HG02973 (cell line): ENCODE measurements at regions not wholly inside any gene's neighbourhood (a gene's known extent, or its start where the extent isn't known, plus 50 kb on each side); places are given as distances from the start of the nearest gene placed in this dataset.
"Not testable (repeated sequence)": the region's sequence is repeated elsewhere in the genome, so short reads cannot be mapped to it uniquely, and the experiment has no call there.

Experiments used
- ATAC-seq: cut with Tn5 transposase; IDR thresholded peaks from one replicate; pipeline ENCODE4 v1.9.1; 2021; ENCODE audit warnings: moderate library complexity; ENCODE audit not compliant: unreplicated experiment

DNA sequence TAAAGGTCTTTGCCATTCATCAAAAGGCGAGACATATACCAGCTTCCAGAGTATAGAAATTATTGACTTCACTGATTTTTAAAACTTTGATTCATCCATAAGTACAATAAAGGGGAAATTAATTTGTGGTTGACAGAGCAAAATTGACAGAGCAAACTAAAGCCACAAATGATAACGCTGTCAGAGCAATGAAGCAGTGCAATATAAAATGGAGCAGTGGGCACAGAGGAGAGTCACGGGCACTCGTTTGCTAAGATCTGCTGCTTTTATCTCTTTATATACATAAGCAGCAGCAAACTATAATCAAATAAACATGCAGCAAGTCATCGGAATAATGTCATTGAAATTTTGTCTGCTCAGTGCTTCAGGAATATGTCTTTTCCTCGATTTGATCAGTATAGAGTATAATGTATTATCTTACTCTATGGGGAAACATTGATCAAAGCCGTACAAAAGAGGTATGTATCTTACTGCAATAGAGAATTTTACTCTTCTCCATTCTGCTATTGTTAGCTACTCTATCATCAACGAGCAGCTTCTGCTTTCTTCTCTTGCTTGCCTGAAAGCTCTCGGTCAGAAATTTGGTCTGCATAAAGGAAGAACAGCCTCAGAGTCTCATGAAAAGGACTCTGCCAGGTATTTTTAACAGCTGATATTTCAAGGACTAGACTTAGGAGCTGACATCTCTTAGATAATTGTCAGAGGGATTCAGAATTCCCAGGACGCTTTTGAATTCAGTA, 546.0 kb upstream of the ARID1B start:
- no peak for ATAC-seq

DNA sequence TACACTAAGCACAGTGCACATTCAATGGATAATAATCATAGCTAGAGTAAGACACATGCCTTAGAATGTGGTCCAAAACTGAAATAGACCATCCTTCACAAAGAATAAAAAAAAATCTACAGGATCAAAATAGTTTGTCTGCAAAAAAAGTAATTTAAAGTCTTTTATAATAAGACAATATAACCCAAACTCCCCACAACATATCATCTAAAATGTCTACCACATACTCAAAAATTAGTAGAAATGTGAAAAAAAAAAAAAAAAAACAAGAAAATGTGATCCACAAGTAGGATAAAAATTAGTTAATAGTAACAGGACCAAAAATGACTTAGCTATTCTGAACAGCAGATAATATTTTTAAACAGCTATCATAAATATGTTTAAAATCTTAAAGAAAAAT, 557.2 kb upstream of the ARID1B start:
- ATAC-seq, result no peak

- no peak for ATAC-seq
Measured at GRCh38 chr6:156205678-156206077, 571.5 kb upstream of the ARID1B start.

- ATAC-seq, result no peak
Measured at GRCh38 chr6:156199182-156199581, 578.0 kb upstream of the ARID1B start.

DNA sequence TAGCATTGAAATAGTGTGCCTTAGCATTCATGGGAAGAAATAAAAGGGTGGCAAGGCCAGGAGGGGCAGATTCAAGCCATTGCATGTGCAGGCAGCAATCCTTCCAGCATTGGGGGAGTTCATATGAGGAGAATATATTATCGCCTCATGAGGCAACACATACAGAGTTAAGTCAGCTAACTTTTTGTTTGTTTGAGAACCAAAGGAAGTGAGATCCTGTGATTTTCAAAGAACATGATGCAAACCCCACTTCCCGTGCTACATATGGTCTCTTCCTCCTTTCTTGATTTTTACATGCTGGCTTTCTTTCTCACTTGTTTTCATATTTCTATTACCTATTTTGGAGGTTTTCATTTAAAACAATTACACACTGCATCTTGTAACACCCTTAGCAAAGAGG, 579.7 kb upstream of the ARID1B start:
- no peak for ATAC-seq

GRCh38 chr6:156194981-156195380, 582.2 kb upstream of the ARID1B start:
- ATAC-seq, result no peak

DNA sequence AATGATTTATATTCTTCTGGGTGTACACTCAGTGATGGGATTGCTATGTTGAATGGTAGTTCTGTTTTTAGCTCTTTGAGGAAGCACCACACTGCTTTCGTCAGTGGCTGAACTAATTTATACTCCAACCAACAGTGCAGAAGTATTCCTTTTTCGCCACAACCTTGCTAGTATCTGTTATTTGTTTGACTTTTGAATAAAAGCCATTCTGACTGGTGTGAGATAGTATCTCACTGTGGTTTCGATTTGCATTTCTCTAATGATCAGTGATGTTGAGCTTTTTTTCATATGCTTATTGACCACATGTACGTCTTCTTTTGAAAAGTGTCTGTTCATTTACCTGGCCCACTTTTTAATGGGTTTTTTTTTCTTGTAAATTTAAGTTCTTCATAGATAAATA, 583.8 kb upstream of the ARID1B start:
- no peak for ATAC-seq

- peak; percentile 71 for ATAC-seq
Measured at GRCh38 chr6:156191895-156192294, 585.3 kb upstream of the ARID1B start.

GRCh38 chr6:156191390-156191789, 585.8 kb upstream of the ARID1B start:
- not testable (repeated sequence) for ATAC-seq

DNA sequence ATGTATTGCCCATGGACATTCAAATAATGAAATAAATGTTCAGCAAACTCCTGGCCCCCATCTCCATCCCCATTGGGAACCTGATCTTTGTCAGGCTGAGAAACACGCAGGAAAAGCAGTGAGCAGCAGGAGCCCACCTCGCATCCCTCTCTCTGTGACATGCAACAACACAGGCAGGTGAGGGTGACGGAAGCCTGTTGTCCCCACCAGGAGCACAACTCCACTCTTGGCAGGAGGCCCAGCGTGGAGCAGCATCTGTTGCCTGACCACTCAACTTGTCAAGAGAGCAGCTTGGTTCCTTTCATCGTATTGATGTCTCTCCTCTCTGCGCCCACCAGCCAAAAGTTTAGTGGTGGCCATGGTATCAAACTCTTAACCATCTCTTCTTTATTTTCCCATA, 586.9 kb upstream of the ARID1B start:
- ATAC-seq, result no peak

DNA sequence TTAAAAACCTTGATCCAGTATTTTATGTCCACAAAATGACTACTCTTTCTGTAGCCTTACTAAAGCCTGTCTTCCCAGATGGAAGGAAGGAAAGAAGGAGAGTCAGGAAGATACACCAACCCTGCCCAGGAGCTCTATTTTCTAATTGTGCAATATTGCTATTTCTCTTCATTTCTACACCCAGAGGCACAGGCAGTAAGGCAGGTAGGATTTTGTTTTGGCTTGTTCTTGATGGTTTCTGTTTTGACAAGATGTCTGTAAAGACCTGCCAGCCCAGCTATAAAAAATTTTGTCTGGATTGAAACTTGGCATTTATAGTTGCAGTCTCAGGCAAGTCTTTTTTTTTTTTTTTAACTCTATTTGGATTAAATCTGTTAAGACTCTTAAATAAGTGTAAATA, 587.5 kb upstream of the ARID1B start:
- ATAC-seq, result no peak

- no peak for ATAC-seq
Measured at GRCh38 chr6:156189195-156189594, 588.0 kb upstream of the ARID1B start.

DNA sequence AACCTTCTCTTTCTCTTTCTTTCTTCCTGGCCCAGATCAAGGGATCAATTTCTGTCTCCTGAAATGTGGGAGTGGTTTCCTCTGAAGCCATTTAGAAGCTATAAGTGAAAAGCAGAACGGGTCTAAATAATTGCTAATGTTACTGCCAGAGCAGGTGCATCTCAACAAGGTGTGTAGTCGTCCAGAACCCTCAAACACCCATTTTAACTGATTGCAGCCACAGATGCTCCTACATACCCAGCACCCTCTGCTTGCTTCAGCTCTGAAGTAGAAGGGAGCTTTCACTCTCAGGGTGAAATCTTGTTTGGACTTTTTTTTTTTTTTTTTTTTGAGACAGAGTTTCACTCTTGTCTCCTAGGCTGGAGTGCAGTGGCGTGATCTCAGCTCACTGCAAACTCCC, 592.1 kb upstream of the ARID1B start:
- ATAC-seq, result no peak

- ATAC-seq, result no peak
Measured at GRCh38 chr6:156183678-156184077, 593.5 kb upstream of the ARID1B start.

GRCh38 chr6:156182356-156182755, 594.8 kb upstream of the ARID1B start:
- no peak for ATAC-seq

DNA sequence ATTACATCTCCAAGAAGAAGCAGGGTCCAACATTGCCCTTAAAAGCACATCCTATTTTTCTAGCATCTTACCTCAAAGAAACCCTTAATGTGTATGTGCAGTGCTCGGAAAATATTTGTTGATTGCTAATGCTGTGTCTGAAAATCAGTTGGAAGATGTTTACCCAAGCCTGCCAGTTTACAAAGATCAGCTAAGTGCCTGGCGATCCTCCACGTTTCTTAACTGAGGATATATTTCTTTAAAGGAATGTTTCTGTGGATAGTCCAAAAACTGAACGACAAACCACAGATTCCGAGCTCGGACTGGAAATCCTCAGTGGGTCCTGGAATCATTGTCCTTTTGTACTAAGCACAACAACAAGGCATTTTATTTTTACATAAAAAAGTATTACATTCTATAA, 595.7 kb upstream of the ARID1B start:
- ATAC-seq, result no peak

- ATAC-seq, result no peak
Measured at GRCh38 chr6:156175971-156176421, 601.2 kb upstream of the ARID1B start.

- no peak for ATAC-seq
Measured at GRCh38 chr6:156175433-156175832, 601.7 kb upstream of the ARID1B start.

DNA sequence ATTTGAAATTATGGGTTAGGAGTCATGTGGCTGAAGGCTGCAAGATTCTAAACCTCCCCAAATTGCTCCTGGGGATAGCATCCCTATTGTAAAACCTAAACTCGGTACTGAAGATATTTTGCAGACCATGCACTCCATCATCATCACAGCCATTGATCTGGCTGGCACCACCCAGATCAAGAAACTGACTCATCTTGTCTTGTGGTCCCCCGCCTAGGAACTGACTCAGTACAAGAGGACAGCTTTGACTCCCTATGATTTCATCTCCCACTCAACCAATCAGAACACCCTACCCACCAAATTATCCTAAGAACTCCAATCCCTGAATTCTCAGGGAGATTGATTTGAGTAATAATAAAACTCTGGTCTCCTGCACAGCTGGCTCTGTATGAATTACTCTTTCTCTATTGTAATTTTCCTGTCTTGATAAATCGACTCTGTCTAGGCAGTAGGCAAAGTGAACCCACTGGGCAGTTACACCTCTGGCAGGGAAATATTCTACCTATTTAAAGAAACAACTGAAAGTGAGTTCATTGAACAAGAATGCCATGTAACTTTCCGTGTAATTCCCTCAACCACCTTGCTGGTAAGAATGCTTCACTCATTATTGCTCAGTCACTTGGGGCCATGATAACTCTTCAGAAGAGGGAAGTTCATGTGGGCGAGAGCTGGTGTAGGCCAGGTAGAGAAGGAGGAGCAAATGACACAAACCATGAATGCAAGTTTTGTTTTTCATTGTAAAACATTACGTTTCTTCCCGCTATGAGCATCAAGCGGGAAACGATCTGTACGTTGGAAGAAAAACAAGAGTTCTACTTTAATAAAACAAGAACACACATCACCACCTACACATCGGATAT, 602.9 kb upstream of the ARID1B start:
- ATAC-seq, result no peak

- no peak for ATAC-seq
Measured at GRCh38 chr6:156169371-156169770, 607.8 kb upstream of the ARID1B start.

- ATAC-seq, result no peak
Measured at GRCh38 chr6:156167625-156168071, 609.5 kb upstream of the ARID1B start.

DNA sequence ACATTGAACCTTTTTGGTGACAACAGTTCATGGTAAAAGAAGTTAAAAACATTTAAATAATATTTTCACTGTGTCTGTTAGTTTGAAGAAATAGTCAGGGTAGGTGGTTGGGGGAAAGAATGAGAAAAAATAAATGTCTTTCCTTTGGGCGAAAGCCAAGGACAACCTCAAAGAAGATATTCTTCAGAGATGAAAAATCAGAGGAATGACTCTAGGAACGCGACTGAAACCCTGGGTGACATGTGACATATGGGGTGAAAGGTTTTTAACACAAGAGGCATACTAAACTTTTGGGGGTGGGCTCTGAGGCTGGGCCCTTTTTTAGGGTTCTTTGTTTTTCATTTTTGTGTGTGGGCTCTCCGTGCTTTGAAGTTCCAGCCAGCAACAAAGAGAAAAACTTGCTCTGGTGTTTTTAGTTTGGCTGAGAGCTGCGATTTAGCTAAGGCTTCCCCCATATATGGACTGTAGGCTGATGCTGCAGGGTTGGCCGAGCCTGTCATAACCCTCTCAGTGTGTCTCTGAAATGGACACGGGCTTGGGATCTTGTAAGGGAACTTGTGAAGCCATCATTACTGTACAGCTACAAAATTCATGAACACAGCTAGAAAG, 610.1 kb upstream of the ARID1B start:
- no peak for ATAC-seq
